ENCODE measurements at regions not wholly inside any gene's neighbourhood (a gene's known extent, or its start where the extent isn't known, plus 50 kb on each side); places are given as distances from the start of the nearest gene placed in this dataset.

GRCh38 chr11:81253244-81253643 lies 1480.4 kb downstream of the FAM181B start:
- CTCF ChIA-PET: no interaction called here
- intact Hi-C loops (cut with DNase I, micrococcal nuclease): no loop called here
- POLR2A ChIA-PET: no interaction called here

GRCh38 chr11:81246941-81247340 lies 1486.7 kb downstream of the FAM181B start:
- DNase-seq (no peak), ATAC-seq (ENCODE audit: poor library complexity) (no peak)
- Mint-ChIP-seq H3K27ac (no peak overlapping the region), H3K27me3 (no peaks in the 10 kb centered on the region), H3K36me3 (ENCODE audit: low read depth) (no peaks in the 10 kb centered on the region), H3K4me3 (no peak overlapping the region), H3K9me3 (peaks cover 2% of the 10 kb centered on the region), H3K4me1 (ENCODE audit: low read depth) (no peaks in the 10 kb centered on the region)
- Histone ChIP-seq H3K36me3 (ENCODE audit: insufficient read depth, low read length) (no peaks in the 10 kb centered on the region), H3K4me1 (ENCODE audit: insufficient read depth, low read length) (no peaks in the 10 kb centered on the region), H3K27ac (ENCODE audit: low read depth in 1 of 2, low read length in 2 of 2) (no peak overlapping the region), H3K27me3 (ENCODE audit: control insufficient read depth in 1 of 2, insufficient read depth in 2 of 2, low read length in 2 of 2) (no peaks in the 10 kb centered on the region), H3K9me3 (ENCODE audit: control insufficient read depth in 1 of 2, insufficient read depth in 1 of 2, low read length in 2 of 2) (no peaks in the 10 kb centered on the region), H3K4me3 (ENCODE audit: low read length) (no peak overlapping the region)
- ChIA-PET CTCF (no interaction called here), POLR2A (no interaction called here)
- TF ChIP-seq CTCF (IDR thresholded peaks at IDR 0.05): no peak
- intact Hi-C loops (cut with DNase I, micrococcal nuclease): no loop called here

More at GRCh38 chr11:81253244-81253643, 1480.4 kb downstream of the FAM181B start:
- H3K4me3 Mint-ChIP-seq: no peak overlapping the region
- Histone ChIP-seq H3K4me3 (ENCODE audit: low read length) (no peak overlapping the region), H3K9me3 (ENCODE audit: control insufficient read depth in 1 of 2, insufficient read depth in 1 of 2, low read length in 2 of 2) (peaks cover 0 to 5% of the 10 kb centered on the region in 2 experiments), H3K36me3 (ENCODE audit: insufficient read depth, low read length) (no peaks in the 10 kb centered on the region), H3K27me3 (ENCODE audit: control insufficient read depth in 1 of 2, insufficient read depth in 2 of 2, low read length in 2 of 2) (no peaks in the 10 kb centered on the region), H3K4me1 (ENCODE audit: insufficient read depth, low read length) (no peaks in the 10 kb centered on the region), H3K27ac (ENCODE audit: low read depth in 1 of 2, low read length in 2 of 2) (no peak overlapping the region)
- no peaks in the 10 kb centered on the region for H3K4me1 Mint-ChIP-seq (ENCODE audit: low read depth)
- no peak for DNase-seq
- H3K36me3 Mint-ChIP-seq (ENCODE audit: low read depth): no peaks in the 10 kb centered on the region
- H3K27me3 Mint-ChIP-seq: no peaks in the 10 kb centered on the region
- H3K9me3 Mint-ChIP-seq: peaks cover 6% of the 10 kb centered on the region
- H3K27ac Mint-ChIP-seq: no peak overlapping the region
- no peak for ATAC-seq (ENCODE audit: poor library complexity)
- TF ChIP-seq CTCF (IDR thresholded peaks at IDR 0.05): no peak

GRCh38 chr11:81245791-81246190 lies 1487.9 kb downstream of the FAM181B start:
- ChIA-PET CTCF (no interaction called here), POLR2A (no interaction called here)
- Histone ChIP-seq H3K36me3 (ENCODE audit: insufficient read depth, low read length) (no peaks in the 10 kb centered on the region), H3K4me3 (ENCODE audit: low read length) (no peak overlapping the region), H3K9me3 (ENCODE audit: control insufficient read depth in 1 of 2, insufficient read depth in 1 of 2, low read length in 2 of 2) (no peaks in the 10 kb centered on the region), H3K4me1 (ENCODE audit: insufficient read depth, low read length) (no peaks in the 10 kb centered on the region), H3K27ac (ENCODE audit: low read depth in 1 of 2, low read length in 2 of 2) (no peak overlapping the region), H3K27me3 (ENCODE audit: control insufficient read depth in 1 of 2, insufficient read depth in 2 of 2, low read length in 2 of 2) (no peaks in the 10 kb centered on the region)
- no peak overlapping the region for H3K27ac Mint-ChIP-seq
- ATAC-seq (ENCODE audit: poor library complexity) (no peak), DNase-seq (no peak)
- H3K36me3 Mint-ChIP-seq (ENCODE audit: low read depth): no peaks in the 10 kb centered on the region
- no peaks in the 10 kb centered on the region for H3K27me3 Mint-ChIP-seq
- intact Hi-C loops (cut with DNase I, micrococcal nuclease): no loop called here
- no peaks in the 10 kb centered on the region for H3K4me1 Mint-ChIP-seq (ENCODE audit: low read depth)
- no peak for TF ChIP-seq CTCF (IDR thresholded peaks at IDR 0.05)
- peaks cover 2% of the 10 kb centered on the region for H3K9me3 Mint-ChIP-seq
- no peak overlapping the region for H3K4me3 Mint-ChIP-seq

Measured in CD4-positive, alpha-beta T cell (primary cell).